ENCODE measurements at regions not wholly inside any gene's neighbourhood (a gene's known extent, or its start where the extent isn't known, plus 50 kb on each side); places are given as distances from the start of the nearest gene placed in this dataset.

GRCh38 chr12:42761601-42762350, 172.2 kb upstream of the PRICKLE1 start:
- no peak for TF ChIP-seq CTCF (conservative IDR thresholded peaks at IDR 0.05; ENCODE audit: low read depth, low read length)
- no peak overlapping the region for H3K4me3 ChIP-seq (ENCODE audit: low read length)
- DNase-seq (ENCODE audit: low read depth) = no peak

DNA sequence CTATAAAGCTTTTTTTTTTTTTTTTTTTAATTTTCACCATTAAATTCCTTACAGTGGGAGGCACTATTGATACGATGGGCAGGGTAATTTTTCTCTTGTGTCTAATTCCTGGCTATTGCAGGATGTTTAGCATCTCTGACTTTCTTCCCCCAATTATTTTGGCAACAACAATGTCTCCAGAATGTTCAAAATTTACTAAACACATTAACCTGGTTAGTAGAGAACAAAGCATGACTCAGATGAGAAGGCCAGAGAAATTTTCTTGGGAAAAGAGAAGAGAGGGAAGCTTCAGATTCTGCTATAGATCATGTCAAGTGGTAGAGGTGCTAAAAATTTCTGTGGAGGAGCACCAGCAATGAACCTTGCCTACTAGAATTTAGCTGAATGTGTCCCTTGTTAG, 171.5 kb upstream of the PRICKLE1 start:
- no peak for DNase-seq (ENCODE audit: low read depth)
- H3K4me3 ChIP-seq (ENCODE audit: low read length) = no peak overlapping the region
- no peak for TF ChIP-seq CTCF (conservative IDR thresholded peaks at IDR 0.05; ENCODE audit: low read depth, low read length)

GRCh38 chr12:42760550-42760949, 171.0 kb upstream of the PRICKLE1 start:
- TF ChIP-seq CTCF (conservative IDR thresholded peaks at IDR 0.05; ENCODE audit: low read depth, low read length) = no peak
- no peak for DNase-seq (ENCODE audit: low read depth)

GRCh38 chr12:42759622-42760273, 170.2 kb upstream of the PRICKLE1 start:
- peak; percentile 43 for DNase-seq (ENCODE audit: low read depth)
- no peak for TF ChIP-seq CTCF (conservative IDR thresholded peaks at IDR 0.05; ENCODE audit: low read depth, low read length)
- no peak overlapping the region for H3K4me3 ChIP-seq (ENCODE audit: low read length)

More at GRCh38 chr12:42760550-42760949, 171.0 kb upstream of the PRICKLE1 start:
- no peak overlapping the region for H3K4me3 ChIP-seq (ENCODE audit: low read length)

DNA sequence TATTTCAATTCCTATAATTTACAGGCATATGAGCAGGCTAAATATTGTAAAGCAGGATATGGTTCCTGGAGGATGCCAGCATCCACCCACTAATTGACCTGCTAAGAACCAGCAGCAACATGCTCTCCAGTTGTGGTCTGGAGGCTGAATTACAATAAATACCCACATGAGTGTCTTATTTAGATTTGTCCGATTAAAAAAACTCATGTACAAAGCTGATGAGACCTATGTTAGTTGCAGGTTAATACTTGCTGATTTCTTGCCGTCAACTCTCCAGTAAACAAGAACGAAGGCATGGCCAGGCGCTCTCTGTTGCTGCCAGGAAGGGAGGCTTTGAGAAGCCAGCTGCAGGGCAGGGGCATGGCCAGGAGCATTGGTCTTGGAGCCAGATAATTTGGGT, 169.3 kb upstream of the PRICKLE1 start:
- TF ChIP-seq CTCF (conservative IDR thresholded peaks at IDR 0.05; ENCODE audit: low read depth, low read length) = no peak
- DNase-seq (ENCODE audit: low read depth) = no peak
- H3K4me3 ChIP-seq (ENCODE audit: low read length) = no peak overlapping the region

DNA sequence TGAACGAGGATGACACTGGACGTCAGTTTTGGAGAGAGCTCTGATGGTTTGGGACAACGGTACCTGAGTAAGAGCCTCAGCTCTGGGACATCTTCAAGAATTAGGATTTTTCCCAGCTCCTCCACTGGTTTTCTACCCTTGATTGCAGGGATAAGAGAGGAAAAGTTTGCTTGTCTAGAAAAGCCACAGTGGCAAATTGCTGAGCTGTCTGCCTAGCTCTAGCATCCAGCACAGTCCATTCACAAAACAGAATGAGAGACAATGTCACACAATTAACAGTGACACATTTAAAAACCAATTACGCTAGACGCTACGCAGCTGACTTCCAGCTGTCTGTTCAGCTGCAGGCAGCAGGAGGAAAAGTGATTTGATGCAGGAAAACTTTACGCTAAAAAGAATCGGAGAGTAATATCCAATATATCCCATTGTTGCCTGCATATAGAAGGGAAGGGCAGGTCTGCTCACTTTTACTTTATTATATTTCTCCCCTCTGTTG, 168.1 kb upstream of the PRICKLE1 start:
- no peak for DNase-seq (ENCODE audit: low read depth)
- no peak for TF ChIP-seq CTCF (conservative IDR thresholded peaks at IDR 0.05; ENCODE audit: low read depth, low read length)

More for the DNA sequence above, 168.1 kb upstream of the PRICKLE1 start:
- no peak overlapping the region for H3K4me3 ChIP-seq (ENCODE audit: low read length)

Data from retinal pigment epithelial cell (primary cell).